VCaP (cell line): ENCODE measurements at regions not wholly inside any gene's neighbourhood (a gene's known extent, or its start where the extent isn't known, plus 50 kb on each side); places are given as distances from the start of the nearest gene placed in this dataset.

Source experiments
- H3K27ac ChIP-seq: fragments of 450-650 bp; 2 replicates; pipeline ENCODE4 v1.5.1; 2017
- TF ChIP-seq, protein P1 (sequence below): fragments of 450-650 bp; conservative IDR thresholded peaks from 2 replicates; pipeline ENCODE4 v1.5.1; 2017; ENCODE audit warnings: mild to moderate bottlenecking, moderate library complexity

DNA sequence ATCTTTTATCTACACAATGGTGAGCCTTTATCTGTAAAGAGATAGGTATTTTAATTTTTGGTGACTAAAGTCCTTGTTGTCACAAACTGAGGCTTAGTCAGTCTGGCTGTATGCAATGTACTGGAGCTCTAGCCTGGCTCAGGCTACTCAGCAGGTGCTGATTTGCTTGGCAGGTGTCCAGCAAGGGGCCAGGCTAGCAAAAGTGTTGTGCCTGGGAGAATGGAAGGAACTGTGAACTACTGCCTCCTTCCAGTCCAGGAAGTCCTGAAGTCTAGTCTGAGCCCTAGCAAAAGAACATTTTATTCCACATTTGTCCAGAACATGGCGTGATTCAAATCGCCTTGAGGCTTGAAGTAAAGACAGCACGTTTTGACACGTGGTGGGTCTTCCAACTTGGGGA lies 260.5 kb downstream of the CCDC85A start:
- TF ChIP-seq, protein P1, sequence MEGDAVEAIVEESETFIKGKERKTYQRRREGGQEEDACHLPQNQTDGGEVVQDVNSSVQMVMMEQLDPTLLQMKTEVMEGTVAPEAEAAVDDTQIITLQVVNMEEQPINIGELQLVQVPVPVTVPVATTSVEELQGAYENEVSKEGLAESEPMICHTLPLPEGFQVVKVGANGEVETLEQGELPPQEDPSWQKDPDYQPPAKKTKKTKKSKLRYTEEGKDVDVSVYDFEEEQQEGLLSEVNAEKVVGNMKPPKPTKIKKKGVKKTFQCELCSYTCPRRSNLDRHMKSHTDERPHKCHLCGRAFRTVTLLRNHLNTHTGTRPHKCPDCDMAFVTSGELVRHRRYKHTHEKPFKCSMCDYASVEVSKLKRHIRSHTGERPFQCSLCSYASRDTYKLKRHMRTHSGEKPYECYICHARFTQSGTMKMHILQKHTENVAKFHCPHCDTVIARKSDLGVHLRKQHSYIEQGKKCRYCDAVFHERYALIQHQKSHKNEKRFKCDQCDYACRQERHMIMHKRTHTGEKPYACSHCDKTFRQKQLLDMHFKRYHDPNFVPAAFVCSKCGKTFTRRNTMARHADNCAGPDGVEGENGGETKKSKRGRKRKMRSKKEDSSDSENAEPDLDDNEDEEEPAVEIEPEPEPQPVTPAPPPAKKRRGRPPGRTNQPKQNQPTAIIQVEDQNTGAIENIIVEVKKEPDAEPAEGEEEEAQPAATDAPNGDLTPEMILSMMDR = no peak
- H3K27ac ChIP-seq = no peak overlapping the region

DNA sequence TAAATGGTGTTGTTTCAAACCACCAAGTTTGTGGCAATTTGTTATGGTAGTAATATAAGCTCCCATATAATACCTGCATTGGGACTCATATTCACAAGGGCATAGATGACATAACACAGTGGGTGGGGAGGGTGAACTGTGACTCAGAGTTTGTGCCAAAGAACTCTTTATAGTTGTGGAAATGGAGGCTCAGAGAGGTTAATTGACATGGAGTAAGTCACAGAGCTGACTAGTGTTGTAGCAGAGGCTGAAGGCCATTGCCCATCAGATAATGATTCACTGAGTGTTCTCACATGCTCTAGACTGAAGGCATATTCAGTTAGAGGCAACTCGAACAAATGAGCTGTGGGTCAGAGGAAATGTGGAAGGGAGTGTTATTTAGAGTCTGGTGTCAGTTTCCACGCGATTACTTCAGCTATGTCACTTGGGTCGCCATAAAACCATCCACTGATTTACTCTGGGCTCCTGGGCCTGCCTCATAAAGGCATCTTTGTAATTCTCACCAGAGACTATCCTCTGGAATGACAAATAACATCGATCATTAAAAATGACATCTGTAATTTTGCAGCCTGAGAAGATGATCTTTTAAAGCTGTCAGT lies 264.7 kb downstream of the CCDC85A start:
- H3K27ac ChIP-seq = peak overlapping the region; percentile 92
- TF ChIP-seq, protein P1 = no peak

DNA sequence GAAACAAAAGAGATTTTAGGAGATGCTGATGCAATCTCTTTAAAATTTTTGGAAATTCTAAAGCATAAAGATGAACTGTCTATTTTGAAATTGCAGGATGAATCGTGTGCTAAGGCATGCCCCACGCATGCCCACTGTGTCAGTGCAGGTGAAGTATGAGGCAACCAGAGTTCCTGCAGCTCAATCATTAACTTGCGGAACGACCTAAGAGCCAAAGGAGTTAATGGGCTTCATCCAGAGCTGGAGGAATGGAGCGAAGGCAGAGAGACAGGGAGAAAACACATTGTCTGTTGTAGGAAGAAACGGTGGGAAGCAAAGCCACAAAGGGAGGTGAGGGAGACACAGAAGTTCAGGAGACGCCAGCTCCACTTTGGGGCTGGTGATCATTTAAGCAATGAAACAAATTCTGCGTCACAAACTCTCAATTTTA lies 265.2 kb downstream of the CCDC85A start:
- TF ChIP-seq, protein P1 = no peak
- peak overlapping the region; percentile 92 for H3K27ac ChIP-seq

DNA sequence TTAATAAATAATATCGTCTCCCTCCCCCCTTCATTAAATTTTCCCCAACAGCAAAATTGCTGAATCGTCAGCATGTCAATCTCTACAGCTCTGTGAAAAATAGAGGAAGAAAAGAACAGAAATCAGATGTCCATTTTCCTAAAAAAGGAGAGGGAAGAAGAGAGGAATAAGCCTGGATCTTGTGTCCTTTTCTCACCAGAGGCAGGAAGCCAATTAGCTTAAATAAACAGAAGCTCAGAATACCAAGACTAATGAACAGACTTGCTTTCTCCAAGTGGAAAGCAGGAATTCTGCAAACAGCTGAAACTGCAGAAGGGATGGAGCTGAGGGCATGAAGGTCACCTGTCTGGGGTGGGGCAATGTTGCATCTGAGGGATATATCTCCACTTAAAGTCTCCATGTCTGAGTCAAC lies 265.7 kb downstream of the CCDC85A start:
- H3K27ac ChIP-seq = peak overlapping the region; percentile 92
- TF ChIP-seq, protein P1 = no peak

DNA sequence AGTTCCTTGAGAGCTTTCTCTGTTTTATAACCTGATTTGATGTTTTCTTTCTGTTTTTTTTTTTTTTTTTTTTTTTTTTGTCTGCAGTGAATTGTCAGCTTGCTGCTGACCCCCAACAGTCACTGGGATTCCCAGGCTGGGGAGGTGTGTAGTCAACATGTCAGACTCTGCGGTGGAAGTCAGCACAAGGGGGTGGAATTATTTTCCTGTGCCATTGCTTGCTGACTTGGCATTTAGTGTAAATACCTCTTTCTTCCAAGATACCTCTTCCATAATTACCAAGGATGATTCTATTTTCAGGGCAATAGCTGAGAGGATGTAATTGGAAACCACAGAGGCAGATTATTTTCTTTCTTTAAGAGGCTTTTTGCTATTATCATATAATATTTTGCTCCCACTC lies 266.3 kb downstream of the CCDC85A start:
- H3K27ac ChIP-seq = peak overlapping the region; percentile 92
- TF ChIP-seq, protein P1 = no peak

DNA sequence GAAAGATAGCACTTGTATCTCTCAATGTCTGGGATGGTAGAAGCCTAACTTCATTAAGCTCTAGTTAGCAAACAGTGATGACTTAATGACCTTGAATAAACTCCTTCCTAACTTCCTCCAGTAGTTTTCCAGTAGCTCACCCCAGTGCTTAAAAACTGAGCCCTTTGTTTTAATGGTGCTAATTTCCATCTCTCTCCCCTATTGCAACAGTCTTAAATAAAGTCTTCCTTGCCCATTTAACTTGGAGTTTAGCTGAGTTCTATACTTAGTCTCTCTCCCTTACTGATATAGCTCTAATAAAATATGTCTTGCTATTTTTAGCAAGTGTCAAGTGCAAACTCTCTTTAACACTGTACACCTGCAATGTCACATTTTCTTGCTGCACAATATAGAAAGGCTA lies 267.0 kb downstream of the CCDC85A start:
- H3K27ac ChIP-seq = peak overlapping the region; percentile 92
- TF ChIP-seq, protein P1 = no peak

DNA sequence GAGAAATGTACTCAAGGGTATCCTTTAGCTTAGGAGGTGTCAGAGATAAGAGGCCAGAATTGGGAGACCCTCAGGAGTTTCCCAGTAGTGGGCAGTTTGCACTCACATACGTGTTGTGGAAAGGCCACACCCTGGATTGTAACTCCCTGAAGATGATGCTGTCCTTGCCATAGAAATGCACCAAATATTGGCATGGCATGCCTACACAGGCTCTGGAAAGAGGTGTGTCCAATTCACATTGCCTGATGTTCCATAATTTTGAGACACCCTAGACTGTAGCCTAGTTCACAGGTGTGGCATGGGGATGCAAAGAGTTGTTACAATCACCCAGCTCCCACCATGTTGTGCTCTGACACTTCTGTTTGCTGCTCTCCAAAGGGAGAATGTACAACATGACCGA lies 271.9 kb downstream of the CCDC85A start:
- no peak overlapping the region for H3K27ac ChIP-seq
- TF ChIP-seq, protein P1 = no peak
